ENCODE measurements at regions not wholly inside any gene's neighbourhood (a gene's known extent, or its start where the extent isn't known, plus 50 kb on each side); places are given as distances from the start of the nearest gene placed in this dataset.
"Not testable (repeated sequence)": the region's sequence is repeated elsewhere in the genome, so short reads cannot be mapped to it uniquely, and the experiment has no call there.

GRCh38 chr18:76708722-76709353 lies 113.5 kb upstream of the ZNF236 start:
- H3K4me3 Mint-ChIP-seq = no peak overlapping the region
- H3K27me3 Mint-ChIP-seq (ENCODE audit: low read depth) = peaks cover 18% of the 10 kb centered on the region
- H3K4me1 Mint-ChIP-seq (ENCODE audit: low read depth) = peaks cover 10% of the 10 kb centered on the region
- H3K36me3 Mint-ChIP-seq (ENCODE audit: low read depth) = no peaks in the 10 kb centered on the region
- H3K9me3 Mint-ChIP-seq = no peaks in the 10 kb centered on the region
- no peak overlapping the region for H3K27ac Mint-ChIP-seq

DNA sequence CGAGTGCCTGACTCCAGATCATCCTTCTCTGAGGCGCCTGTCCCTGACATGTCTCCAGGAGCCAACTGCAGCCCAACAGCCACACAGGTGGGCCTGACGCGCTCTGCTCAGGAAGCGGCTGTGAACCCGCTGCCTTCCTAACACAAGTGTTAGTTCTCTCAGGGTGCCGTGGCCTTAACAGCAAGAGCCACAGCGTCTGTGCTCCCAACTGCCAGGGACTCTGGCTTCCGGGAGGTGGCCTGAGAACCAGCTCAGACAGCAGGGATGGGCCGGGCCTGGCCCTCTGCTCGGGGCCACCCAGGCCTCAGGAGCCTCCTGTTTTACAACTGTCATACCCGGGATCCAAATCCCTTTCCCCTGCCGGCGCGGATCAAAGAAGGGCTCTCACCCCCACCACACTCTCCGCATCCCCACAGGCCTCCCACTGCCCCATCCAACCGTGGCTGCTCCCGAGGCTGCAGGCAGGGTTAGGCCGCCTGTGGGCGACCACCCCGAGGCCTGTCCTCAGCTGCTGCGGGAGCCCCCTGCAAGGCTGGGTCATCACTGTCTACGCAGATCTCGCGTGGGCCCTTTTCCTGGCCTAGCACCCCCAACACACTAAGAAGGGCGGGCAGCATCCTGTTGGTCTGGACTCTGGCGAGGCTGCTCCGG lies 114.2 kb upstream of the ZNF236 start:
- Mint-ChIP-seq H3K9me3 (no peaks in the 10 kb centered on the region), H3K27me3 (ENCODE audit: low read depth) (peaks cover 22% of the 10 kb centered on the region), H3K36me3 (ENCODE audit: low read depth) (no peaks in the 10 kb centered on the region), H3K27ac (no peak overlapping the region), H3K4me3 (no peak overlapping the region), H3K4me1 (ENCODE audit: low read depth) (peaks cover 10% of the 10 kb centered on the region)

DNA sequence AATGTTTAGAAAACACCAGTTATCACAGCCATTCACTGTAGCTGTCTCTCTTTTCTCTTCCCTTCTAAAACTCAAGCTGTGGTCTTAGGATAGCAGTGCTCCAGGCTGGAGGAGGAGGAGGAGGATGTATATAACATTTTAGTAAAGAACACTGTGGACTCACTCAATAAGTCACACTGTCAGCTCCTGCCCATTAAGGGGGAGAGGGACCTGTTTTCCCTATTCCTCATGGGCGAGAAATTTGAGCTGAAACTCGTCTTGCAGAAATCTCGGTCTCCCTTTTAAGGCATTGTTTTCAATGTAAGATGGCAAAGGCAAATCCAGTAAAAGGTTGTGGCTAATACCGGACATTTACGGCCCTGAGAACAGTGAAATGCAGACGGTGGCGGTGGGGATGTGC lies 114.8 kb upstream of the ZNF236 start:
- Mint-ChIP-seq H3K4me3 (no peak overlapping the region), H3K27me3 (ENCODE audit: low read depth) (peaks cover 27% of the 10 kb centered on the region), H3K36me3 (ENCODE audit: low read depth) (no peaks in the 10 kb centered on the region), H3K4me1 (ENCODE audit: low read depth) (peaks cover 10% of the 10 kb centered on the region), H3K27ac (no peak overlapping the region), H3K9me3 (no peaks in the 10 kb centered on the region)

GRCh38 chr18:76704589-76704988 lies 117.8 kb upstream of the ZNF236 start:
- not testable (repeated sequence) for H3K4me3 Mint-ChIP-seq; H3K36me3 Mint-ChIP-seq (ENCODE audit: low read depth); H3K9me3 Mint-ChIP-seq; H3K4me1 Mint-ChIP-seq (ENCODE audit: low read depth); H3K27ac Mint-ChIP-seq
- peaks cover 44% of the 10 kb centered on the region for H3K27me3 Mint-ChIP-seq (ENCODE audit: low read depth)

DNA sequence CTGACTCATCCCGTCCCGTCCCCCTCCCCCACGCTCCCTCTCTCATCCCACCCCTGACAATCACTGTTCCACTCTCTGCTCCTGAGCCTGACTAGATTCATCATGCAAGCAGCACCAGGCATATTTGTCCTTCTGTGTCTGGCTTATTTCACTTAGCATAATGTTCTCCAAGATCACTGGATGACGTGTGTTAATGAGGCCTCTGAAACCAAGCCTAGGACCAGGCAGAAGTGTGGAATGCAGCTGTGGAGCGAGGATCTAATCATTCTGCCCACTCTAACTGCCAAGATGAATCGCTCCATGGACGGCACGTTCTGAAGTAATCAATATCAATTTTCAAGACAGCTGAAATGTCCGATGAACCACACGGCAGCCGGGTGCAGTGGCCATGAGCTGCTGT lies 122.4 kb upstream of the ZNF236 start:
- peaks cover 5% of the 10 kb centered on the region for H3K4me1 Mint-ChIP-seq (ENCODE audit: low read depth)
- no peak overlapping the region for H3K27ac Mint-ChIP-seq
- peaks cover 66% of the 10 kb centered on the region for H3K27me3 Mint-ChIP-seq (ENCODE audit: low read depth)
- H3K4me3 Mint-ChIP-seq = no peak overlapping the region
- no peaks in the 10 kb centered on the region for H3K9me3 Mint-ChIP-seq
- H3K36me3 Mint-ChIP-seq (ENCODE audit: low read depth) = no peaks in the 10 kb centered on the region

DNA sequence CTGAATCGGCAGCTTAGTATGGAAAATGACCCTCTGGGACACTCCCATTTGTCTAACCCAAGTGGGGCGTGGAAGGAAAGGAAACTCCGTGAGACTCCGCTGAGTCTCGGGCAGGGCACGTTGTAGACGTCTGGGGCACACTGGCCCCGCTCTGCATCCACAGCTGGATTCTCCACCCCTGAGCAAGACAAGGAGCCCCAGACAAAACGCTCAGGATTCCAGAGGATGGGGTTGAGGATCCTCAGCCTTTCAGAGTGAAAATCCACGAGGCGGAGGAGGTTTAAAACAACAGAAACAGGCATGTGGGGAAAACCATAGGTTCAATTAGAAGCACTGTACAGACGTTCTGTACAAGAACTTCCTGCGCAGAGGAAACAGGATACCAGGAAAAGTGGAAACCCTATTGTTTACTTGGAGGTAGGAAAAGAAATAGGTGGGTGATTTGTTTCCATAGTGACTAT lies 124.9 kb upstream of the ZNF236 start:
- Mint-ChIP-seq H3K9me3 (no peaks in the 10 kb centered on the region), H3K4me3 (no peak overlapping the region), H3K27me3 (ENCODE audit: low read depth) (peaks cover 57% of the 10 kb centered on the region), H3K27ac (no peak overlapping the region), H3K4me1 (ENCODE audit: low read depth) (peaks cover 5% of the 10 kb centered on the region), H3K36me3 (ENCODE audit: low read depth) (no peaks in the 10 kb centered on the region)

GRCh38 chr18:76691800-76692199 lies 130.6 kb upstream of the ZNF236 start:
- Mint-ChIP-seq H3K9me3 (no peaks in the 10 kb centered on the region), H3K36me3 (ENCODE audit: low read depth) (no peaks in the 10 kb centered on the region), H3K4me1 (ENCODE audit: low read depth) (peaks cover 8% of the 10 kb centered on the region), H3K27me3 (ENCODE audit: low read depth) (peaks cover 51% of the 10 kb centered on the region), H3K27ac (no peak overlapping the region), H3K4me3 (no peak overlapping the region)

- H3K9me3 Mint-ChIP-seq = no peaks in the 10 kb centered on the region
- H3K27ac Mint-ChIP-seq = no peak overlapping the region
- H3K4me1 Mint-ChIP-seq (ENCODE audit: low read depth) = peaks cover 10% of the 10 kb centered on the region
- no peaks in the 10 kb centered on the region for H3K36me3 Mint-ChIP-seq (ENCODE audit: low read depth)
- no peak overlapping the region for H3K4me3 Mint-ChIP-seq
- peaks cover 44% of the 10 kb centered on the region for H3K27me3 Mint-ChIP-seq (ENCODE audit: low read depth)
Observed at GRCh38 chr18:76689646-76690264, 132.6 kb upstream of the ZNF236 start.

- H3K36me3 Mint-ChIP-seq (ENCODE audit: low read depth) = no peaks in the 10 kb centered on the region
- H3K4me1 Mint-ChIP-seq (ENCODE audit: low read depth) = peaks cover 10% of the 10 kb centered on the region
- peak overlapping the region; percentile 49 for H3K27ac Mint-ChIP-seq
- H3K9me3 Mint-ChIP-seq = no peaks in the 10 kb centered on the region
- peaks cover 44% of the 10 kb centered on the region for H3K27me3 Mint-ChIP-seq (ENCODE audit: low read depth)
- H3K4me3 Mint-ChIP-seq = no peak overlapping the region
Observed at GRCh38 chr18:76688724-76689472, 133.5 kb upstream of the ZNF236 start.

DNA sequence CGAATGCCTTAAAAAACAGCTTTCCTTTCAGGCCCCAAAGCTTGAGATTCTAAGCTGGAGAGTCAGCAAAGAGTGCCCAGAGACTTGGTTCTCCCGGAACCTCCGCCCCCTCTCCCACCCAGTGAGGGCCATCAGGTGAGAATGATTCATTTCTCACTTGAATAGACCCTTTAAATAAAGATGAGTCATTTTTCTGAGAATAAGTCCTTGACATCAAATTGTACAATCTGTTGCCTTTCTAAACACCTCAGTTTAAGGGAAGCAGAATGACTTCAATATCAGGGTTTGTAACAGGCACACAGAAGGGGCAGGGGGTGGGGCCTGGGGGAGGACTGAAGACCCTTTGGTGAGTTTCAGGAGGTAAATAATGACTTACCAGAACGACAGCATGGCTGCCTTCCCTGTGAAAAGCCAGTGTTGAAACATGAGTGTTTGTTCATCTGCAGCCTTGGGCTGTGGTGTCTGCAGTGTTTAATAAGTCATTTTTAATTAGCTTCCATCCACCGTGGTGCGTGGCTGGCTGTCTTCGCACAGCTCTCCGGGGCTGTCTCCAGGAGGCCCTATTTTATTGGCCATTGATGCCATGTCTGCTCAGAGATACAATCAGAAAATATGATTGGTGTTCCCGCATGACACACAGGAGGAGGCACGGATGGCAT lies 134.9 kb upstream of the ZNF236 start:
- Mint-ChIP-seq H3K27me3 (ENCODE audit: low read depth) (peaks cover 37% of the 10 kb centered on the region), H3K27ac (no peak overlapping the region)

DNA sequence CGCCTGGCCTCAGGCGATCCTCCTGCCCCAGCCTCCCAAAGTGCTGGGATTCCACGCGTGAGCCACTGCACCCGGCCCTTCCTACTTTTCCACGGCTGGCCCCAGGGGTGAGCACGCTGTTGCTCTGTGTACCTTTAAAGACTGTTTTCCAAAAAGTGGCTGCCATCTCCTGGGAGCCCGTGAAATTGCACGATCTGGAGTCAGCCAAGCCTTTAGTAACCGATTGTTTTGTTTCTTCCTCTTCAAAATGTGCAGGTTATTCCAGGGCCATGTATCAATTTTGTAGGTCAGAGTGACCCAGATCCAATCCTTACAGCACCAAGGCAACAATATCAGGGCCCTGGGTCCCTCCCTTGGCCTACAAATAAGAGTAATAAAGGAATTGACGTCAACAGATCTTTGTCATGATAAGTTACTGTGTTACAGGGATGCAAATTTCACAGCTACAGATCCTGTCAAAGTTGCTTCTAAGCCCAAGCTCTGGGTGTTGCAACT lies 135.6 kb upstream of the ZNF236 start:
- Mint-ChIP-seq H3K27ac (peak overlapping the region; percentile 16), H3K36me3 (ENCODE audit: low read depth) (no peaks in the 10 kb centered on the region), H3K4me1 (ENCODE audit: low read depth) (peaks cover 10% of the 10 kb centered on the region), H3K9me3 (no peaks in the 10 kb centered on the region), H3K27me3 (ENCODE audit: low read depth) (peaks cover 36% of the 10 kb centered on the region), H3K4me3 (no peak overlapping the region)

More for the DNA sequence above, 134.9 kb upstream of the ZNF236 start:
- Mint-ChIP-seq H3K4me1 (ENCODE audit: low read depth) (peaks cover 10% of the 10 kb centered on the region), H3K36me3 (ENCODE audit: low read depth) (no peaks in the 10 kb centered on the region), H3K4me3 (no peak overlapping the region), H3K9me3 (no peaks in the 10 kb centered on the region)

DNA sequence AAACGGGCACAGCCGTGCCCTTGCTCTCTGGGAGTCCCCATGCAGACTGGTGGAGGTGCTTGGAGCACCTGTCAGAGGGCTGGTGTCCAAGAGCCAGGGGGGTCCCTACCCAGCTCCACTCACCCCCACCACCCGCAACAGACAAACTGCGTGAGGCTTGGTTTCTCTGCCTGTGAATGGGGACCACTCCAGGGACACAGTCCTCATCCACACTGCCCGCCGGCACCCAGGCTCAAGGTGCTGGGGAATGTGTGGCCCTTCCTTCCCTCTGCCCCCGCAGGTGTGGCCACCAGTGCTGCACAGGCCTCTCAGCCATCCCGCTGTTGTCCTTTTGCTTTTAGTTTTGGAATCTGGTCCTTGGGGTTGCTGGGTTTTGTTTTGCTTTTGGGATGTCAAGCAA lies 136.5 kb upstream of the ZNF236 start:
- H3K27me3 Mint-ChIP-seq (ENCODE audit: low read depth) = peaks cover 29% of the 10 kb centered on the region
- H3K4me3 Mint-ChIP-seq = no peak overlapping the region
- H3K9me3 Mint-ChIP-seq = no peaks in the 10 kb centered on the region
- H3K4me1 Mint-ChIP-seq (ENCODE audit: low read depth) = peaks cover 10% of the 10 kb centered on the region
- no peaks in the 10 kb centered on the region for H3K36me3 Mint-ChIP-seq (ENCODE audit: low read depth)
- no peak overlapping the region for H3K27ac Mint-ChIP-seq

GRCh38 chr18:76685402-76685801 lies 137.0 kb upstream of the ZNF236 start:
- no peak overlapping the region for H3K27ac Mint-ChIP-seq
- no peak overlapping the region for H3K4me3 Mint-ChIP-seq
- H3K4me1 Mint-ChIP-seq (ENCODE audit: low read depth) = peaks cover 10% of the 10 kb centered on the region
- no peaks in the 10 kb centered on the region for H3K36me3 Mint-ChIP-seq (ENCODE audit: low read depth)
- peaks cover 25% of the 10 kb centered on the region for H3K27me3 Mint-ChIP-seq (ENCODE audit: low read depth)
- no peaks in the 10 kb centered on the region for H3K9me3 Mint-ChIP-seq

- Mint-ChIP-seq H3K27me3 (ENCODE audit: low read depth) (peaks cover 15% of the 10 kb centered on the region), H3K36me3 (ENCODE audit: low read depth) (no peaks in the 10 kb centered on the region), H3K4me1 (ENCODE audit: low read depth) (peaks cover 9% of the 10 kb centered on the region), H3K27ac (no peak overlapping the region), H3K9me3 (no peaks in the 10 kb centered on the region), H3K4me3 (no peak overlapping the region)
Observed at GRCh38 chr18:76684265-76684664, 138.1 kb upstream of the ZNF236 start.
